GM18511 (cell line): ENCODE measurements at regions not wholly inside any gene's neighbourhood (a gene's known extent, or its start where the extent isn't known, plus 50 kb on each side); places are given as distances from the start of the nearest gene placed in this dataset.
"Not testable (repeated sequence)": the region's sequence is repeated elsewhere in the genome, so short reads cannot be mapped to it uniquely, and the experiment has no call there.

Experiments used
- ATAC-seq: cut with Tn5 transposase; IDR thresholded peaks from one replicate; pipeline ENCODE4 v1.9.1; 2021; ENCODE audit warnings: mild to moderate bottlenecking, moderate library complexity; ENCODE audit not compliant: unreplicated experiment

GRCh38 chr9:74125941-74126340, 371.2 kb upstream of the RORB start:
- no peak for ATAC-seq

- ATAC-seq: no peak
Observed at GRCh38 chr9:74132986-74133385, 364.1 kb upstream of the RORB start.

- no peak for ATAC-seq
Observed at GRCh38 chr9:74133921-74134320, 363.2 kb upstream of the RORB start.

GRCh38 chr9:74138182-74138581, 359.0 kb upstream of the RORB start:
- no peak for ATAC-seq

GRCh38 chr9:74140141-74140540, 357.0 kb upstream of the RORB start:
- no peak for ATAC-seq

- no peak for ATAC-seq
Observed at GRCh38 chr9:74147906-74148305, 349.2 kb upstream of the RORB start.

- ATAC-seq: peak; percentile 100
Observed at GRCh38 chr9:74172874-74173273, 324.3 kb upstream of the RORB start.

- ATAC-seq: peak; percentile 58
Observed at GRCh38 chr9:74173284-74173683, 323.9 kb upstream of the RORB start.

- not testable (repeated sequence) for ATAC-seq
Observed at GRCh38 chr9:74197771-74198170, 299.4 kb upstream of the RORB start.

GRCh38 chr9:74205056-74205455, 292.1 kb upstream of the RORB start:
- no peak for ATAC-seq

GRCh38 chr9:74218385-74219063, 278.6 kb upstream of the RORB start:
- ATAC-seq: no peak

GRCh38 chr9:74220327-74220726, 276.8 kb upstream of the RORB start:
- no peak for ATAC-seq

GRCh38 chr9:74236857-74237256, 260.3 kb upstream of the RORB start:
- ATAC-seq: no peak

GRCh38 chr9:74245866-74246497, 251.2 kb upstream of the RORB start:
- ATAC-seq: no peak

- ATAC-seq: no peak
Observed at GRCh38 chr9:74255489-74255984, 241.6 kb upstream of the RORB start.

- no peak for ATAC-seq
Observed at GRCh38 chr9:74275872-74276508, 221.1 kb upstream of the RORB start.

- peak; percentile 96 for ATAC-seq
Observed at GRCh38 chr9:74277532-74277931, 219.6 kb upstream of the RORB start.

- ATAC-seq: peak; percentile 35
Observed at GRCh38 chr9:74281674-74282073, 215.5 kb upstream of the RORB start.

- ATAC-seq: no peak
Observed at GRCh38 chr9:74282526-74283253, 214.4 kb upstream of the RORB start.

- ATAC-seq: no peak
Observed at GRCh38 chr9:74284581-74285450, 212.3 kb upstream of the RORB start.
